Effector memory CD4-positive, alpha-beta T cell (primary cell): ENCODE measurements at regions not wholly inside any gene's neighbourhood (a gene's known extent, or its start where the extent isn't known, plus 50 kb on each side); places are given as distances from the start of the nearest gene placed in this dataset.

ENCODE experiments used
- DNase-seq, 3 donors: peaks; one replicate each; pipeline ENCODE4 v3.0.0-alpha.2; 2020
- H3K27ac ChIP-seq: 2 replicates; pipeline ENCODE4 v1.7.0; 2013; ENCODE audit warnings: mild to moderate bottlenecking, low read length, moderate library complexity; ENCODE audit not compliant: insufficient read depth, poor library complexity, severe bottlenecking
- H3K27me3 ChIP-seq: replicated peaks from 2 replicates; pipeline ENCODE4 v1.7.0; 2013; ENCODE audit warnings: mild to moderate bottlenecking, low read length; ENCODE audit not compliant: insufficient read depth, control insufficient read depth, poor library complexity, severe bottlenecking
- H3K36me3 ChIP-seq: 2 replicates; pipeline ENCODE4 v1.7.0; 2013; ENCODE audit warnings: mild to moderate bottlenecking, low read length, moderate library complexity; ENCODE audit not compliant: control insufficient read depth, insufficient read depth
- H3K4me1 ChIP-seq: 2 replicates; pipeline ENCODE4 v1.7.0; 2013; ENCODE audit warnings: low read length, mild to moderate bottlenecking; ENCODE audit not compliant: control insufficient read depth, insufficient read depth, poor library complexity, severe bottlenecking
- H3K4me3 ChIP-seq: 2 replicates; pipeline ENCODE4 v1.7.0; 2013; ENCODE audit warnings: low read length, low read depth, mild to moderate bottlenecking; ENCODE audit not compliant: insufficient read depth, poor library complexity, severe bottlenecking
- H3K9me3 ChIP-seq: 2 replicates; pipeline ENCODE4 v1.7.0; 2013; ENCODE audit warnings: mild to moderate bottlenecking, low read length, moderate library complexity; ENCODE audit not compliant: control insufficient read depth

GRCh38 chr5:68499987-68500386 lies 284.4 kb downstream of the PIK3R1 start:
- Histone ChIP-seq H3K9me3 (peaks cover 7% of the 10 kb centered on the region), H3K36me3 (no peaks in the 10 kb centered on the region), H3K27ac (no peak overlapping the region), H3K27me3 (no peaks in the 10 kb centered on the region), H3K4me1 (no peaks in the 10 kb centered on the region), H3K4me3 (no peak overlapping the region)
- no peak for DNase-seq

GRCh38 chr5:68500813-68501212 lies 285.3 kb downstream of the PIK3R1 start:
- Histone ChIP-seq H3K27ac (no peak overlapping the region), H3K36me3 (no peaks in the 10 kb centered on the region), H3K27me3 (no peaks in the 10 kb centered on the region), H3K4me3 (no peak overlapping the region), H3K9me3 (peaks cover 7% of the 10 kb centered on the region), H3K4me1 (no peaks in the 10 kb centered on the region)
- no peak for DNase-seq

DNA sequence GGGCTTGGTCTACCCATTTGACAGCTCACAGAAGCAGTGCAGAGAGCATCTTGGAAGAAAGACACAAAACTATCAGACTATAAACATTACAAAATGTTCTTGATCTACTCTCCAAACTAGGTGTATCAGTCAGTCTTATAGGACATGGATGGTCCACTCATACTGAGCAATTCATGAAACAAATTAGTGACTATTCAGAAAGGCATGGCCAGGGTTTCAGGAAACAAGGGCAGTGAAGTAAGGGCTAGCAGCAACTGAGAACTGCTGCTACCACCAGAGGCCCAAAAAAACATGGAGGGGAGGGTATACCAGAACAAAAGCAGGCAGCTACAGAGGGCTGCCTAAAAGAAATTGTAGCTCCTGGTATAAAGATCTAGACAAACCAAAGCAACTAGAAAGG lies 287.0 kb downstream of the PIK3R1 start:
- Histone ChIP-seq H3K27ac (no peak overlapping the region), H3K4me3 (no peak overlapping the region), H3K27me3 (no peaks in the 10 kb centered on the region), H3K36me3 (no peaks in the 10 kb centered on the region), H3K9me3 (peaks cover 4% of the 10 kb centered on the region), H3K4me1 (no peaks in the 10 kb centered on the region)
- DNase-seq, result no peak

- no peaks in the 10 kb centered on the region for H3K27me3 ChIP-seq
- no peaks in the 10 kb centered on the region for H3K4me1 ChIP-seq
- no peak for DNase-seq
- no peaks in the 10 kb centered on the region for H3K9me3 ChIP-seq
- H3K4me3 ChIP-seq, result no peak overlapping the region
- no peak overlapping the region for H3K27ac ChIP-seq
- H3K36me3 ChIP-seq, result no peaks in the 10 kb centered on the region
Observed at GRCh38 chr5:68504306-68504705, 288.8 kb downstream of the PIK3R1 start.

DNA sequence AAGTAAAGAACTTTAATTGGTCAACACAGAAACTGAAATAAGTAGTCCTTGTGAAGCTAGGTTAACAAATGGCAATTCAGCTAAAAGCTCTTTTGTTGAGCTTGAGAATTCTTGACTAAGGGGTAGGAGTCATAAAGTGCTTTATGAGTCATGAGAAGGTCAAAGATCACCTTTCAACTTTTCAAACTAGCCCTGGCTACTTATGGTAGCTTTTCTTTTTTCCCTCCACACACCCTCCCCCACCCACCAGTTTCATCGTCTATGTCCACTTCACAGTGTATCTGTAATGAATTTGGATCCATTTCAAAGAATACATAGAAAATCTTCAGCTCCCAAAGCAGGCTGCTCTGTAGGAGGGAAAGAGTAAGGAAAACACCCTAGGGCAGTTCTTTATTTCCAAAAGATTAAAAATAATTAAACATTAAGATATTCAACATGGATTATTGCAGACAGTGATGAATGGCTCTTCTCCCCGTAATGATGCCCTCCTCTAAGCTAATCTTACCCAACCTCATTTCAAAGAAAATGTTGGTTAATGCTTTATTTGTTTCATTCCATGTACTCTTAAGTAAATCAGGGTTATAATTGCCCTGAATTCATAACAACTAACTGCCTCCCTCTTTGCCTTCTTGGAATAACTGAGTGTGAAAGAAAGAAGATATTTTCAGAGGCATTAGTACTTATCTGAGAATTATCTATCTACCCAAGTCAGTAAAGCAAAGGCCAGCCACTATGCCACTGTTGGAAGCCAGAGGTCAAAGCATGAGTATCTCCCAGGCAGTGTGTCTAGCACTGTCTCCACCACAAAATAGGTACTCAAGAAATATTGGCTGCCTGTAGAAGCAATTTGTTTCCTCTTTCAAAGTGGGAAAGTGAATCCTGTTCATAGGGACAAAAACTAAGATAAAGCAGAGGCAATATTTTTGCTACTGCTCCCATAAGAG lies 290.6 kb downstream of the PIK3R1 start:
- Histone ChIP-seq H3K9me3 (no peaks in the 10 kb centered on the region), H3K36me3 (no peaks in the 10 kb centered on the region), H3K4me3 (no peak overlapping the region), H3K4me1 (no peaks in the 10 kb centered on the region), H3K27me3 (no peaks in the 10 kb centered on the region), H3K27ac (no peak overlapping the region)
- DNase-seq, result no peak

DNA sequence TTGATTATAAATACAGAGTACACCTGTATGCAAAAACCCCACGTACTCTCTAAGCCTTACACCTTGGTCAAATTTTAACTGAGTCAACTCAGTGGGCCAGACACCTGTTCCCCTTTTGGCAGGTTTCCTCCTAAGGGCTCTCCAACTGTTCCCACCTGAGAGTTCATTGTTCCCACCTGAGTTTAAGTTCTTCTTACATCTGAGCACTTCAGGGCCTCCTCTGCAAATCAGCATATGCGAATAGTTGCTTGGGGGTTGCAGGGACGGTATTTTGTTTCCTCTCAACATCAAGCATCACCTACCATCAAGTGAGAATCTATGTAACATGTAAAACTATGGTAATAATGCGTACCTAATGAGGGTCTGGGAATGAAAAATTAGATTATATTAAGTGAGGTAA lies 300.0 kb downstream of the PIK3R1 start:
- H3K4me1 ChIP-seq, result no peaks in the 10 kb centered on the region
- DNase-seq, result no peak
- no peaks in the 10 kb centered on the region for H3K9me3 ChIP-seq
- no peaks in the 10 kb centered on the region for H3K27me3 ChIP-seq
- H3K27ac ChIP-seq, result no peak overlapping the region
- no peak overlapping the region for H3K4me3 ChIP-seq
- H3K36me3 ChIP-seq, result no peaks in the 10 kb centered on the region

GRCh38 chr5:68518286-68518685 lies 302.7 kb downstream of the PIK3R1 start:
- H3K4me1 ChIP-seq, result no peaks in the 10 kb centered on the region
- H3K27me3 ChIP-seq, result no peaks in the 10 kb centered on the region
- no peaks in the 10 kb centered on the region for H3K36me3 ChIP-seq
- H3K4me3 ChIP-seq, result no peak overlapping the region
- no peaks in the 10 kb centered on the region for H3K9me3 ChIP-seq
- no peak for DNase-seq
- no peak overlapping the region for H3K27ac ChIP-seq

DNA sequence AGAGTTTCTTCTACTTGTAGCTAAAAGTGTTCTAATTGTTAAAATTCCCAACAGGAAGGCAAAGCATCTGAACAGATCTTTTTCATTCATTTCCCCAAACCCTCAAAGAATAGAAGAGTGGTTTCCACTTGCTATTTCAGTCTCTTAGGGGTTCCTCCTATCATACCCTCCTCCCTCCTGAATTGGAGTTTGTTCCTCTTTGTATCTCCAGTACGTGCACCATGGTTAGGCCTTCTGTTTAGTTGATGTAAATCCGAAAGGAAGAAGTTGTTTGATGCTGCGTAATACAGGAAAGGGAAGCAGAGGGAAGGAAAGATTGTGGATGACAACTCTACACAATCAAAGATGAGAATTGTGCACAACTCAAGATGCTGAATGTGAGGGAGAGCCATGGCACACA lies 303.6 kb downstream of the PIK3R1 start:
- Histone ChIP-seq H3K4me3 (no peak overlapping the region), H3K36me3 (no peaks in the 10 kb centered on the region), H3K27ac (no peak overlapping the region), H3K9me3 (no peaks in the 10 kb centered on the region), H3K27me3 (no peaks in the 10 kb centered on the region), H3K4me1 (no peaks in the 10 kb centered on the region)
- no peak for DNase-seq

GRCh38 chr5:68521776-68522175 lies 306.2 kb downstream of the PIK3R1 start:
- DNase-seq, result no peak
- no peak overlapping the region for H3K4me3 ChIP-seq
- H3K27me3 ChIP-seq, result no peaks in the 10 kb centered on the region
- no peak overlapping the region for H3K27ac ChIP-seq
- H3K36me3 ChIP-seq, result no peaks in the 10 kb centered on the region
- H3K9me3 ChIP-seq, result no peaks in the 10 kb centered on the region
- H3K4me1 ChIP-seq, result no peaks in the 10 kb centered on the region

DNA sequence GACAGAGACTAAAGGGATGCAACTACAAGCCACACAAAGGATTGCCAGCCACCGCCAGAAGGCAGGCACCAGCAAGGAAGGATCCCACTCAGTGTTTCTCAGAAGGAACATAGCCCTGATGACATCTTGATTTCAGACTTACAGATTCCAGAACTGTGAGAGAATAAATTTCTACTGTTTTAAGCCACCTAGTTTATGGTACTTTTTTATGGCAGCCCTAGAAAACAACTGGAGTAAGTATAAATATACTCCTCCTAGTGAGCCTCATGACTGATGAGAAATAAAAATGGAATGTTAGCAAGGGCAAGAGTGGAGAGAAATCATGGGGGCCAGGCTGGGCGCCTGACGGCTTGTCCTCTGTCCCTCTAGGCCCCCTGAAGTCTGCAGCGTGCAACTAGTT lies 307.3 kb downstream of the PIK3R1 start:
- Histone ChIP-seq H3K27me3 (no peaks in the 10 kb centered on the region), H3K4me3 (no peak overlapping the region), H3K4me1 (no peaks in the 10 kb centered on the region), H3K36me3 (no peaks in the 10 kb centered on the region), H3K27ac (no peak overlapping the region), H3K9me3 (no peaks in the 10 kb centered on the region)
- DNase-seq, result no peak
